H7 (cell line): ENCODE measurements at regions not wholly inside any gene's neighbourhood (a gene's known extent, or its start where the extent isn't known, plus 50 kb on each side); places are given as distances from the start of the nearest gene placed in this dataset.

Experiments used
- DNase-seq: peaks from one replicate; pipeline ENCODE4 v3.0.0; 2012
- H3K27me3 ChIP-seq: 2 replicates; pipeline ENCODE4 v1.6.0; 2011; ENCODE audit warnings: mild to moderate bottlenecking, low read length; ENCODE audit not compliant: control insufficient read depth, insufficient read depth
- H3K36me3 ChIP-seq: replicated peaks from 2 replicates; pipeline ENCODE4 v1.5.1; 2011; ENCODE audit warnings: low read length; ENCODE audit not compliant: control insufficient read depth, insufficient read depth
- H3K4me3 ChIP-seq: 2 replicates; pipeline ENCODE4 v1.5.1; 2011; ENCODE audit warnings: low read depth, mild to moderate bottlenecking, control low read depth, low read length, moderate library complexity; ENCODE audit not compliant: insufficient read depth

- Histone ChIP-seq H3K36me3 (no peaks in the 10 kb centered on the region), H3K27me3 (no peaks in the 10 kb centered on the region), H3K4me3 (no peak overlapping the region)
- DNase-seq, result no peak
Observed at GRCh38 chr22:44363980-44364750, 51.4 kb upstream of the SHISAL1 start.

- no peak for DNase-seq
Observed at GRCh38 chr22:44363013-44363979, 50.5 kb upstream of the SHISAL1 start.

GRCh38 chr22:44362249-44363012, 49.7 kb upstream of the SHISAL1 start:
- DNase-seq, result no peak
- no peaks in the 10 kb centered on the region for H3K27me3 ChIP-seq
- H3K4me3 ChIP-seq, result no peak overlapping the region
- no peaks in the 10 kb centered on the region for H3K36me3 ChIP-seq

More at GRCh38 chr22:44363013-44363979, 50.5 kb upstream of the SHISAL1 start:
- Histone ChIP-seq H3K36me3 (no peaks in the 10 kb centered on the region), H3K4me3 (no peak overlapping the region), H3K27me3 (no peaks in the 10 kb centered on the region)
